Stimulated activated CD4-positive, alpha-beta T cell treated with anti-CD3 and anti-CD28 coated beads, Interleukin-4, amount 100 ng/mL, for 48 hours (primary cell): ENCODE measurements at regions not wholly inside any gene's neighbourhood (a gene's known extent, or its start where the extent isn't known, plus 50 kb on each side); places are given as distances from the start of the nearest gene placed in this dataset.
A peak's percentile ranks its signal among the peaks of the same experiment; 100 is the strongest.

Source experiments
- DNase-seq, 2 donors: peaks; one replicate each; pipeline ENCODE4 v3.0.0-alpha.2; 2020; ENCODE audit warnings: low read depth in 2 of 2

DNA sequence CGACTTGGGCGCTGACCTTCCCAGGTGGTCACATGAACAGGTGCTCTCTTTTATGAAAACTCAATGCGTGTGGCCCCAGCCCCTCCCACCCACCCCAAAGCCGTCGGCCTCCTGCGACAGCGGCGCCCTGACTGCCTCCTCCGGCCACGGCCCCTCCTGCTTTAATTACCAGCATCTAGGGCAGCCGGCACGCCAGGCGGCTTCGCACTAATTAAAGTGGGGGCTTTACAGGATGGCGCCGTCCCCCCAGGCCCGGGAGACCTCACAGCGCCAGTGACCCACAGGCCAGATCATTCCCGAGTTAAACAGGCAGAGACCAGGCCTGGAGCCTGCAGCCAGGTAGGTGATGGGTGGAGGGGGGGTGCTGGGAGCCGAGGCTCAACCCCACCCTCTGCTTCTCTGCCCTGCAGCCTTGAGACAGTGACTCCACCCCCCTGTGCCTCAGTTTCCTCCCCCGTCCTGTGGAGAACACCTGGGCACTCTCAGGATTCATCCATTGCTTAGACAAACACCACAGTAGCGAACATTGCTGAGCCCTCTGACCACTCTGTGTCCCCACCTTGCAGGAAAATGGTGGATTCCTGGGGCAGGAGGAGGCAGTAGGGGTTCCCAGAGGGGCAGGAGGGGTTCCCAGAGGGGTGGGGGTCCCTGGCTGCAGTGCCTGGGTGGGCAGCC, 100.8 kb downstream of the MICALL2 start:
- no peak for DNase-seq

- no peak for DNase-seq
Observed at GRCh38 chr7:1359051-1359400, 100.2 kb downstream of the MICALL2 start.

GRCh38 chr7:1359681-1360485, 99.4 kb downstream of the MICALL2 start:
- no peak for DNase-seq

- no peak for DNase-seq
Observed at GRCh38 chr7:1360521-1360971, 98.7 kb downstream of the MICALL2 start.

- no peak for DNase-seq
Observed at GRCh38 chr7:1361016-1361755, 98.1 kb downstream of the MICALL2 start.

DNA sequence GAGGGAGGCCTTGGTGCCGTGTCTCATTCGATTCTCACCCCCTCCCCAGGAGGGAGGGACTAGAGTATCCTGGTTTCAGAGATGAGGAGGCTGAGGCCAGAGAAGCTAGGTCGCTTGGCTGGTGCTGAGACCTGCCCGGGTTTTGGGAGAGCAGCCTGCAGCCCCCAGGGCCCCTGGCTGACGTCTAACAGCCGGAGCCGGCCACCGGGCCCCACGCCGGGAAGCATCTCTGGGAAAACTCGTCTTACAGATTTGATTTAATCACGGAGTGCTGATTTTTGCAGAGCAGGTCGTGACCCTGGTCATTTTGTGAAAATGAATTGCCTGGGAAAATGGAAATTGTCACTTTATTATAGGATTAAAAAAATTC, 97.5 kb downstream of the MICALL2 start:
- DNase-seq = no peak

DNA sequence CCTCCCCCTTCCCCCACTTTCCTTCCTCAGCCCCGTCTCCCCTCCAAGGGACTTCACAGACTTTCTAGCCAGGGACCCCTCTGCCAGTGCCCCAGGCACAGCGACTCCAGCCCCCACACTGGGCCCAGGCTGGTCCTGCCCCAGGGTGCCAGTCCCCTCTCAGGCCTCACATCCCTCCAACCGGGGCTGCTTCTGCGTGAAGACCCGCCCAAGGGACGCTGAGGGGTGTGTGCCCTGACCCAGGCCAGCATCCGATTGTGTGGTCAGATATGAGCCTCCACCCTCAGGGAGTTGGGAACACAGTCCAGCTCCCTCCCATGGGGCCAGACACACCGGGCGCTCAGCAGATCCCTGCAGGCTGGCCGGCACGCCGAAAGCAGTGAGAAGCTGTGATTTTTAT, 97.0 kb downstream of the MICALL2 start:
- no peak for DNase-seq

DNA sequence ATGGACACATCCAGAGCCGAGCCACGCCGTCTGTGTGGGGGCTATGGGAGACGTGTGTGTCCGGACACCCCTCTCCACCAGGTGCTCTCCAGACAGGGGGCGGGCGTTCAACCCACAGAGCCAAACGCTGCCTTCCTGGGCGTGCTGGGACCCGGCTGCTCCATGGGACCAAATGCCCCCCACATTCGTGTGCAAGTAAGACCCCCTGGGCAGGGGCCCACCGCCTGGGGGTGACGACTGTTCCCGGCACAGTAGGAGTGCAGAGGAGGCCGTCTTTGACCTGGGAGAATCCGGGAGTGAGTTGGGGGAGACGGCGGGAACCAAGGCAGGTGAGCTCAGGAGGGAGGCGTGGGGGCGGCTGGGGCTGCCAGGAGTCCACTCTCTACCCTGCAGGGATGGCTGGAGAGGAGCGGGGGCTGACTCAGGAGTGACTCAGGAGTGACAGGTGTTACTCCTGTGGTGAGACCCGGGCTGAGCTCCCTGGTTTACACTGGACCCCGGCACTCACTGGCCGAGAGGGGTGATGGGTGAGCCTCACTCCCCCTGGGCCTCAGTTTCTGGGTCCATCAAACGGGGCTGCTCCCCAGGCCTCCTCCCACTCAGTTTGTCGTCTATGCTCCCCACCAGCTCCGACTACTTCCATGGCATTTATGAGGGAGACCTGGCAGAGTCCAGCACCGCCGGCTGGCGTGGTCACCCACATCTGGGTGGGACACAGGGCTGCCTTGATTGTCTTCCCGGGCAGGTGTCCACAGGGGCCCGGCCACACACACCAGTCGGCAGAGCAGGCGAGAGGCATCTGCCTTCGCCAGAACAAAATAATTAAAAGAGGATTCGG, 95.0 kb downstream of the MICALL2 start:
- DNase-seq = no peak

DNA sequence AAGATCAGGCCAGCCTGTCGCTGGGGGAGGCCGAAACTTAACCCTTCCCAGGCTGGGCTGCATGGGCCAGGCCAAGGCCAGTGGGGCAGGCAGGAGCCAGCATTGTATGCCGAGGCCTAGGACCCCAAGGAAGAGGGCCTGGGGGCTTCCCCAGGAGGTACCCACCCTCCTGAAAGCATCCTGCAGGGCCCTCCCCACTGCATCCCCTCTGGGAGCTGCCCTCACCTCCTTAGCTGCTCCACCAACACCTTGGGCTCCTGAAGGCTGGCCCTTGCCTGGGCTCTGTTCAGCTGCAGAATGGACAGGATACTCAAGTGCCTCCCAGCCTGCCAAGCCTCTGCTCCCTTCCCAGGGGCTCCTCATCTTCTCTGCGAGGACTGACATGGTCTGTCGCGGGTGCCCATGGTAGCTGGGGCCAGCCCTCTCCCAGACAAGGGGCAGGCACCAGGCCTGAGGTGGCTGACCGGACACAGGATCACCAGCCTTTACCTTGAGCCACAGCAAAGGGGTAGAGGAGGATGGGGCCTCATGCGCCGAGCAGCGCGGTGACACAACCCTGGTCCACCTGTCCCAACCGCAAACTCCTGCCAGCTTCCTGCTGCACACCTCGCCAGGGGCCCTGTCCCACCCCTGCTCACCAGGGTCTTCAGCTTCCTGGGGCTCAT, 94.2 kb downstream of the MICALL2 start:
- DNase-seq = no peak

GRCh38 chr7:1365846-1366245, 93.4 kb downstream of the MICALL2 start:
- DNase-seq = no peak

DNA sequence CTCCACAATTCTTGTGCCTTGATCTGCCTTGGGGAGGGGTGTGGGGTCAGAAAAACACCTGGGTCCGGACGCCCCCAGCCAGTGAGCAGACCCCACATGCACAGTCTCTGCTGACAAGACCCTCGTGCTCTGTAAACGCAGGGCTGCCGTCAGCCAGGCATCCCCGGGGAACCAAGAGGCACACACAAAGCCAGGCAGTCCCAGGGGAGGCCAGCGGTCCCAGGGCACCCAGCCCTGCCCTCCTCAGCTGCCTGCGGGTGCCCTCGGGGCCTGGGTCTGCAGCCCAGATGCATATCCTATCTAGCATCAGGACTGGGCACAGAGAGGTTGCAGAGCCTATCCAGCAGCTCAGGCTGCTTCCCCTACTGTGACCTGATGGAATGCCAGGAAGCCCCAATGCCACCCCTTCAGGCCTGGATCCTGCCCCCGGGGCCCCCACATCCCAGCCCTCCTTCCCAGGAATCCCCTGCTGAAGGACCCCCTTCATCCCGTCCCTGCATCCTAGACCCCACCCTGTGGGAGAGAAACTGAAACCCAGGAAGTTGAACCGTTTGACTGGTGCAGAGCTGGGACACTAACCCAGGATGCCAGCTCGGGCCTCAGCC, 92.4 kb downstream of the MICALL2 start:
- no peak for DNase-seq

- no peak for DNase-seq
Observed at GRCh38 chr7:1367501-1368183, 91.6 kb downstream of the MICALL2 start.

GRCh38 chr7:1368184-1368681, 91.0 kb downstream of the MICALL2 start:
- no peak for DNase-seq

- DNase-seq = peak; percentile 35 to 42
Observed at GRCh38 chr7:1368682-1369571, 90.3 kb downstream of the MICALL2 start.

DNA sequence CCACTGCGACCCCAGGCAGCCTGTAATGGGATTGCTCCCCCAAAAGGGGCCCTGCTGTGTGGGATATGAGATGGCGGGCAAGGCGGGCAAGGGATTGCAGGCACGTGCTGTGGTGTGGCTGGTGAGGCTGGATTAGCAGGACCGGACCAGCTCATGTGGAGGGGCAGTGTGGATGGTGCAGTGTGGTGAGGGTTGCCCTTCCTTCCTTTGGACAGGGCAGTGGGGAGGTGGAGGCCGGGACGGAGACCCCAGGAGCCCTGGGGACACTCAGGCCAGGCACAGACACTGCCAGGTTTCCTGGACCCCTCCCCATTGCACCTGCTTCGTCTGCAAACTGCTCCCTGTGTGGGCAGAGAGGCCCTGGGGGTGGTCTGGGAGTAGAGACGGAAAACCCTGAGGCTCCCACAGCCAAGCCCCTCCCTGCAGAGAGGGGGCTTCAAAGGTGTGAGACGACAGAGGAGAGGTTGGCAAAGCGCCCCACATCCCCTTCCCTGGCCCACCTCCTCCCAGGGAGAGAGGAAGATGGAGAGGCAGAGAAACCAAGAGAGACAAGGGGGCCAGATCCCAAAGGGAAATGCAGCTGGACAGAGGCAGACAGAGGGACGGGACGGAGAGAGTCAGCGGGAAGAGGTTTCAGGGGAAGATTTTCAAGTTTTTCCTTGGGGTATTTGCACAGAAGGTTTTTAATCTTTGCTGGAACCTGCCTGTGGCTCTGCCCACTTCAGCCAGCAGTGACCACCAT, 89.2 kb downstream of the MICALL2 start:
- no peak for DNase-seq

- DNase-seq = no peak
Observed at GRCh38 chr7:1370738-1371137, 88.5 kb downstream of the MICALL2 start.

DNA sequence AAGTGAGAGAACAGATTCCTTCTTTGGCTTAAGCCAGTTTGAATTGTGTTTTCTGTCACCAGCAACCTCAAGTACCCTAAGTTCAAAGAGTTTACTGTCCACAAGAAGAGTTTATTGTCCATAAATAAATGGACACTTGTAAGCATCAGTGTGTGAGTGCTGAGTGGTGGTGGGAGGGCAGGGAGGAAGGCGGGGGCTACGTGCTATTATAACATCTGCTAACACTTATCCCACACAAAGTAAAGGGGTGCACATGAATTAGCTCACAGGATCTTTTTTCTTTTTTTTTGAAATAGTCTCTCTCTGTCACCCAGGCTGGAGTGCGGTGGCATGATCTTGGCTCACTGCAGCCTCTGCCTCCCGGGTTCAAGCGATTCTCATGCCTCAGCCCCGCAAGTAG, 87.2 kb downstream of the MICALL2 start:
- no peak for DNase-seq

- DNase-seq = no peak
Observed at GRCh38 chr7:1372671-1373379, 86.4 kb downstream of the MICALL2 start.
